ENCODE measurements at regions not wholly inside any gene's neighbourhood (a gene's known extent, or its start where the extent isn't known, plus 50 kb on each side); places are given as distances from the start of the nearest gene placed in this dataset.

DNA sequence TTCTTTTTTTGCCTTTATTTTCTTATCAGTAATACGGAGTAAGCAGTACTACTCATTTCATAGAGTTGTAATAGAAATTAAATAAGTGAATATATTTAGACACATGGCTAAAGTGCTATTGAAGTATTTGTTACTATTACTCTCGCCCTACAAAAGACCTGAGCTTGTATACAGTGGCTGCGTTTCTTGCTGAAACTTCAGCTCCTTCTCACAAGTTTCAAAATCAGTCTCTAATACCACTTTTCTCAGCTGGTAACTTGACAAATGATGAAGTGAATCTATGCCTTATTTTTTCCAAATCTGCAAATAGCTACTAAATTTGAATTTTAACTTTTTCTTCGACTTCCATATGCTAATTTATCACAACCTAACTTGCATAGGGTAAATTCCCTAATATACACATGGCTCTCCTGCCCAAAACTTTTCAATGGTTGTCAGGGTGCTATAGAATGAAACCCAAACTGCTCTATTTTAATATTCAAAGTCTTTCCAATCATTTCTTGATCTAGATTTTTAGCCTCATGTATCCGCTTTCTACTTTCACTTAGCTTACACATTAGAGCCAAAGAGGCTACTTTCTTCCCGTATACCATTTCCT, 347.8 kb upstream of the GULP1 start:
- TF ChIP-seq, protein P1, sequence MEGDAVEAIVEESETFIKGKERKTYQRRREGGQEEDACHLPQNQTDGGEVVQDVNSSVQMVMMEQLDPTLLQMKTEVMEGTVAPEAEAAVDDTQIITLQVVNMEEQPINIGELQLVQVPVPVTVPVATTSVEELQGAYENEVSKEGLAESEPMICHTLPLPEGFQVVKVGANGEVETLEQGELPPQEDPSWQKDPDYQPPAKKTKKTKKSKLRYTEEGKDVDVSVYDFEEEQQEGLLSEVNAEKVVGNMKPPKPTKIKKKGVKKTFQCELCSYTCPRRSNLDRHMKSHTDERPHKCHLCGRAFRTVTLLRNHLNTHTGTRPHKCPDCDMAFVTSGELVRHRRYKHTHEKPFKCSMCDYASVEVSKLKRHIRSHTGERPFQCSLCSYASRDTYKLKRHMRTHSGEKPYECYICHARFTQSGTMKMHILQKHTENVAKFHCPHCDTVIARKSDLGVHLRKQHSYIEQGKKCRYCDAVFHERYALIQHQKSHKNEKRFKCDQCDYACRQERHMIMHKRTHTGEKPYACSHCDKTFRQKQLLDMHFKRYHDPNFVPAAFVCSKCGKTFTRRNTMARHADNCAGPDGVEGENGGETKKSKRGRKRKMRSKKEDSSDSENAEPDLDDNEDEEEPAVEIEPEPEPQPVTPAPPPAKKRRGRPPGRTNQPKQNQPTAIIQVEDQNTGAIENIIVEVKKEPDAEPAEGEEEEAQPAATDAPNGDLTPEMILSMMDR (IDR thresholded peaks at IDR 0.05; ENCODE audit: control insufficient read depth, insufficient read depth, low read depth, low read length, missing control alignments): no peak
- H3K4me3 ChIP-seq (ENCODE audit: control insufficient read depth, low read depth, low read length): no peak overlapping the region
- no peak for DNase-seq (ENCODE audit: low read depth)

GRCh38 chr2:187949859-187950258, 341.8 kb upstream of the GULP1 start:
- TF ChIP-seq, protein P1 (IDR thresholded peaks at IDR 0.05; ENCODE audit: control insufficient read depth, insufficient read depth, low read depth, low read length, missing control alignments): no peak
- no peak for DNase-seq (ENCODE audit: low read depth)
- no peak overlapping the region for H3K4me3 ChIP-seq (ENCODE audit: control insufficient read depth, low read depth, low read length)

GRCh38 chr2:187951470-187952218, 340.0 kb upstream of the GULP1 start:
- no peak overlapping the region for H3K4me3 ChIP-seq (ENCODE audit: control insufficient read depth, low read depth, low read length)
- no peak for DNase-seq (ENCODE audit: low read depth)
- TF ChIP-seq, protein P1 (IDR thresholded peaks at IDR 0.05; ENCODE audit: control insufficient read depth, insufficient read depth, low read depth, low read length, missing control alignments): no peak

DNA sequence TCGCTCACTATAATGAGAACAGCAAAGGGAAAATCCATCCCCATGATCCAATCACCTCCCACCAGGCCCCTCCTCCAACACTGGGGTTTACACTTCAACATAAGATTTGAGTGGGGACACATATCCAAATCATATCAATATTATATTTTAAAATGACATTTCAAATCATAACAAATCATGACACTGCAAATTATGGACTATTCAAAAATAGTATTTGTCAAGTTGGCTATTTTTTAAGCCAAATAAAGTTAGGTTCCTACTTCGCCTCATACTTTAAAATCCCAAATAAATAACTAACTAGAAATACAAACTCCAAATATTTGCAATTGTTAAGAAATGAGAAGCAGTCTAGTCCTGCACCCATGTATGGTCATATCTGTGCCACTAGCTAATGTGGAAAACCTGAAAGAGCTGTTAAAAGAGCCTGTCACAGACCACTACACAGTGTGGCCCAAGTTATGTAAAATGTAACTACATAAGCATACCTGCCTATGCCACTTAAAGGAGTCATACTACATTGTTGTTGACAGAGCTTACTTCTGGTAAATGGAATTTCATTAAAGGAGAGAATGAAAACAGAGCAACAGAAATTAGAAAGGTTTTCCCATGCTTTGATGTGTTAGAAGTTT, 334.7 kb upstream of the GULP1 start:
- TF ChIP-seq, protein P1 (IDR thresholded peaks at IDR 0.05; ENCODE audit: control insufficient read depth, insufficient read depth, low read depth, low read length, missing control alignments): no peak
- no peak overlapping the region for H3K4me3 ChIP-seq (ENCODE audit: control insufficient read depth, low read depth, low read length)
- DNase-seq (ENCODE audit: low read depth): no peak

DNA sequence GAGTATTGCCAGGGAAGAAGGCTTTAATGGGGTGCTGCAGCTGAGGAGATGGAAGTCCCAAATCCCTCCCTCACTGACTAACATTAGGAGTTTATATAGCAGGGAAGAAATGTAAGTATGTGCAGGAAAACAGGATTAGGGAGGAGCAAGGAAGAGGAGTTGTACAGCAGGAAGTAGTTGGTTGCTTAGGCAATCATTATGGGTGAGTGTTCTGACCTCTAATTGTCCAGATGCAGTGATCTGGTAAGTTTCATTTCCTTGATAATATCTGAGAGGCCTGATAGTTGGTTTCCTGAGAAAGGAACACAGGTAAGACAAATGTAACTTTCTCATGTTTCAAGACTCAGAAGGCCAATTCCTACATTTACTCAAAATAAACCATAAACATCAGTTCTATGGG, 331.9 kb upstream of the GULP1 start:
- no peak overlapping the region for H3K4me3 ChIP-seq (ENCODE audit: control insufficient read depth, low read depth, low read length)
- no peak for DNase-seq (ENCODE audit: low read depth)
- TF ChIP-seq, protein P1 (IDR thresholded peaks at IDR 0.05; ENCODE audit: control insufficient read depth, insufficient read depth, low read depth, low read length, missing control alignments): no peak

GRCh38 chr2:187962538-187962937, 329.1 kb upstream of the GULP1 start:
- no peak overlapping the region for H3K4me3 ChIP-seq (ENCODE audit: control insufficient read depth, low read depth, low read length)
- TF ChIP-seq, protein P1 (IDR thresholded peaks at IDR 0.05; ENCODE audit: control insufficient read depth, insufficient read depth, low read depth, low read length, missing control alignments): no peak

More at GRCh38 chr2:187962538-187962937, 329.1 kb upstream of the GULP1 start:
- no peak for DNase-seq (ENCODE audit: low read depth)
